ENCODE measurements at regions not wholly inside any gene's neighbourhood (a gene's known extent, or its start where the extent isn't known, plus 50 kb on each side); places are given as distances from the start of the nearest gene placed in this dataset.

DNA sequence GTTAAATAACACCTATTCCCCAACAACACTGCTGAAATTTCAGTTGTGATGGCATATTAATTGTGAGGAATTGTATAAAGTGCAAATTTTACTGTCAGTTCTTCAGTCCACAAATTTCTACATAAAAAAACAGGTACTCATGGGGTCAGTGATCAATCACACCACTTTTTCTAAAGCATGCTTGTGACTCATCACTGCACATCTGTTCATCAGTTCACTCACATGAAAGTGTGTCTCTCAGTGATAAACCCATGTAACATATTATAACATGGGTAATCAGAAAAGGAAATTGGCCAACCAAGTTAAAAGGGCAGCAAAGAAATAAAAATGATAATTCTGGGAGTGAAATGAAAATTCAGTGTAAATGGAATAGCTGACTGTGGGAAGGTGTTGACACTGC is 234.7 kb upstream of the FKBP1C start:
- Histone ChIP-seq H3K27me3 (ENCODE audit: control insufficient read depth in 1 of 2, insufficient read depth in 1 of 2, low read length in 2 of 2) (no peaks in the 10 kb centered on the region), H2BK15ac (ENCODE audit: low read depth, poor library complexity, severe bottlenecking) (no peak overlapping the region), H2AK5ac (ENCODE audit: low read length, severe bottlenecking) (no peak overlapping the region), H3K4ac (ENCODE audit: low read depth in 1 of 2, low read length in 2 of 2) (no peak overlapping the region), H3K79me1 (replicated peaks; ENCODE audit: low read length, poor library complexity, severe bottlenecking) (no peaks in the 10 kb centered on the region), H3K4me3 (ENCODE audit: insufficient read depth in 1 of 2, low read depth in 1 of 2, low read length in 2 of 2) (no peak overlapping the region), H3K23ac (ENCODE audit: low read length in 2 of 2) (no peak overlapping the region), H3K4me2 (ENCODE audit: low read length, poor library complexity, severe bottlenecking) (no peak overlapping the region), H4K8ac (ENCODE audit: low read length) (no peak overlapping the region), H3K18ac (ENCODE audit: low read depth in 1 of 2, low read length in 2 of 2) (no peak overlapping the region), H2BK5ac (ENCODE audit: low read depth, low read length, poor library complexity, severe bottlenecking) (no peak overlapping the region), H3K4me1 (ENCODE audit: control insufficient read depth, insufficient read depth, low read depth, low read length) (no peaks in the 10 kb centered on the region), H3K14ac (ENCODE audit: low read length in 2 of 2) (no peak overlapping the region), H4K91ac (ENCODE audit: low read length) (no peak overlapping the region), H3K27ac (ENCODE audit: low read length, poor library complexity, severe bottlenecking) (no peak overlapping the region), H3K9ac (ENCODE audit: low read length) (no peak overlapping the region), H3K9me3 (ENCODE audit: control insufficient read depth, low read length) (no peaks in the 10 kb centered on the region), H3K36me3 (ENCODE audit: control insufficient read depth in 1 of 2, insufficient read depth in 2 of 2, low read depth in 1 of 2, low read length in 2 of 2) (no peaks in the 10 kb centered on the region), H2BK12ac (ENCODE audit: low read length in 2 of 2) (no peak overlapping the region), H2AFZ (ENCODE audit: low read depth, low read length) (no peak overlapping the region), H2BK120ac (ENCODE audit: low read depth, low read length) (no peak overlapping the region)
- DNase-seq, result no peak

GRCh38 chr6:62978920-62979319 is 232.3 kb upstream of the FKBP1C start:
- no CpG with 5 or more reads among the region's 2 CpGs for WGBS
- H2AFZ ChIP-seq (ENCODE audit: low read depth, low read length), result no peak overlapping the region
- no peak overlapping the region for H3K4me3 ChIP-seq (ENCODE audit: insufficient read depth in 1 of 2, low read depth in 1 of 2, low read length in 2 of 2)
- H3K4me2 ChIP-seq (ENCODE audit: low read length, poor library complexity, severe bottlenecking), result no peak overlapping the region
- H2BK15ac ChIP-seq (ENCODE audit: low read depth, poor library complexity, severe bottlenecking), result no peak overlapping the region
- H3K9me3 ChIP-seq (ENCODE audit: control insufficient read depth, low read length), result no peaks in the 10 kb centered on the region
- no peak overlapping the region for H2AK5ac ChIP-seq (ENCODE audit: low read length, severe bottlenecking)
- H3K79me1 ChIP-seq (replicated peaks; ENCODE audit: low read length, poor library complexity, severe bottlenecking), result no peaks in the 10 kb centered on the region
- no peak overlapping the region for H3K4ac ChIP-seq (ENCODE audit: low read depth in 1 of 2, low read length in 2 of 2)
- H3K18ac ChIP-seq (ENCODE audit: low read depth in 1 of 2, low read length in 2 of 2), result no peak overlapping the region
- no peak overlapping the region for H2BK120ac ChIP-seq (ENCODE audit: low read depth, low read length)
- no peaks in the 10 kb centered on the region for H3K4me1 ChIP-seq (ENCODE audit: control insufficient read depth, insufficient read depth, low read depth, low read length)
- no peak for DNase-seq
- no peak overlapping the region for H3K14ac ChIP-seq (ENCODE audit: low read length in 2 of 2)
- H3K23ac ChIP-seq (ENCODE audit: low read length in 2 of 2), result no peak overlapping the region
- no peaks in the 10 kb centered on the region for H3K36me3 ChIP-seq (ENCODE audit: control insufficient read depth in 1 of 2, insufficient read depth in 2 of 2, low read depth in 1 of 2, low read length in 2 of 2)
- H2BK5ac ChIP-seq (ENCODE audit: low read depth, low read length, poor library complexity, severe bottlenecking), result no peak overlapping the region
- H3K27ac ChIP-seq (ENCODE audit: low read length, poor library complexity, severe bottlenecking), result no peak overlapping the region
- H3K9ac ChIP-seq (ENCODE audit: low read length), result no peak overlapping the region
- H2BK12ac ChIP-seq (ENCODE audit: low read length in 2 of 2), result no peak overlapping the region
- no peaks in the 10 kb centered on the region for H3K27me3 ChIP-seq (ENCODE audit: control insufficient read depth in 1 of 2, insufficient read depth in 1 of 2, low read length in 2 of 2)
- H4K8ac ChIP-seq (ENCODE audit: low read length), result no peak overlapping the region
- no peak overlapping the region for H4K91ac ChIP-seq (ENCODE audit: low read length)

GRCh38 chr6:62980093-62980492 is 231.2 kb upstream of the FKBP1C start:
- no peak overlapping the region for H3K18ac ChIP-seq (ENCODE audit: low read depth in 1 of 2, low read length in 2 of 2)
- no peak overlapping the region for H3K9ac ChIP-seq (ENCODE audit: low read length)
- no peak overlapping the region for H3K14ac ChIP-seq (ENCODE audit: low read length in 2 of 2)
- 74% methylated on average over 2 of the region's 2 CpGs for WGBS
- no peak overlapping the region for H2BK15ac ChIP-seq (ENCODE audit: low read depth, poor library complexity, severe bottlenecking)
- H2AK5ac ChIP-seq (ENCODE audit: low read length, severe bottlenecking), result no peak overlapping the region
- no peak for DNase-seq
- no peak overlapping the region for H2AFZ ChIP-seq (ENCODE audit: low read depth, low read length)
- H3K27me3 ChIP-seq (ENCODE audit: control insufficient read depth in 1 of 2, insufficient read depth in 1 of 2, low read length in 2 of 2), result no peaks in the 10 kb centered on the region
- no peak overlapping the region for H3K23ac ChIP-seq (ENCODE audit: low read length in 2 of 2)
- H3K9me3 ChIP-seq (ENCODE audit: control insufficient read depth, low read length), result no peaks in the 10 kb centered on the region
- no peak overlapping the region for H3K4me2 ChIP-seq (ENCODE audit: low read length, poor library complexity, severe bottlenecking)
- H3K4me1 ChIP-seq (ENCODE audit: control insufficient read depth, insufficient read depth, low read depth, low read length), result no peaks in the 10 kb centered on the region
- no peak overlapping the region for H3K4me3 ChIP-seq (ENCODE audit: insufficient read depth in 1 of 2, low read depth in 1 of 2, low read length in 2 of 2)
- no peak overlapping the region for H2BK120ac ChIP-seq (ENCODE audit: low read depth, low read length)
- no peaks in the 10 kb centered on the region for H3K36me3 ChIP-seq (ENCODE audit: control insufficient read depth in 1 of 2, insufficient read depth in 2 of 2, low read depth in 1 of 2, low read length in 2 of 2)
- H4K91ac ChIP-seq (ENCODE audit: low read length), result no peak overlapping the region
- H3K79me1 ChIP-seq (replicated peaks; ENCODE audit: low read length, poor library complexity, severe bottlenecking), result no peaks in the 10 kb centered on the region
- H3K4ac ChIP-seq (ENCODE audit: low read depth in 1 of 2, low read length in 2 of 2), result no peak overlapping the region
- H2BK12ac ChIP-seq (ENCODE audit: low read length in 2 of 2), result no peak overlapping the region
- no peak overlapping the region for H2BK5ac ChIP-seq (ENCODE audit: low read depth, low read length, poor library complexity, severe bottlenecking)
- H4K8ac ChIP-seq (ENCODE audit: low read length), result no peak overlapping the region
- no peak overlapping the region for H3K27ac ChIP-seq (ENCODE audit: low read length, poor library complexity, severe bottlenecking)

DNA sequence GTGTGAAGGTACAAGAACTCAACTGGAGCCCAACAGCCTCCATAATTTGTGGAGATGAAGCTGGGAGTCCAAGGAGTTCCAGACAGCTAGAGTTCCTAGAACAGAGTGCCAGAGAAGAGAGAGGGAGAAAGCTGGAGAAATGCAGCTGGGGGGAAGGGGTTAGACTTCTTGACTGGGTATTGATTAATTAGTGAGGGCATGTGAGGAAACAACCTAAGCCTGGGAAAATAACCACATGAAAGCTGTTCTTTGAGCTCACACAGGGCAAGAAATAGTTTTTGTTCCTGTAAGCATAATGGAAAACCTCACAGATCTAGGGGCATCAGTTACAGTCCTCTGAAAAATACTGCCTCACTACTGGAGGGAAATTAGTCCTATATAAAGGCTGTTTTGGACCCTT is 230.5 kb upstream of the FKBP1C start:
- H2AFZ ChIP-seq (ENCODE audit: low read depth, low read length), result no peak overlapping the region
- H3K27me3 ChIP-seq (ENCODE audit: control insufficient read depth in 1 of 2, insufficient read depth in 1 of 2, low read length in 2 of 2), result no peaks in the 10 kb centered on the region
- no peaks in the 10 kb centered on the region for H3K9me3 ChIP-seq (ENCODE audit: control insufficient read depth, low read length)
- H3K27ac ChIP-seq (ENCODE audit: low read length, poor library complexity, severe bottlenecking), result no peak overlapping the region
- no peak overlapping the region for H2BK5ac ChIP-seq (ENCODE audit: low read depth, low read length, poor library complexity, severe bottlenecking)
- H2BK15ac ChIP-seq (ENCODE audit: low read depth, poor library complexity, severe bottlenecking), result no peak overlapping the region
- no peak overlapping the region for H2AK5ac ChIP-seq (ENCODE audit: low read length, severe bottlenecking)
- no peak overlapping the region for H3K18ac ChIP-seq (ENCODE audit: low read depth in 1 of 2, low read length in 2 of 2)
- no peak overlapping the region for H3K23ac ChIP-seq (ENCODE audit: low read length in 2 of 2)
- H4K91ac ChIP-seq (ENCODE audit: low read length), result no peak overlapping the region
- H3K4ac ChIP-seq (ENCODE audit: low read depth in 1 of 2, low read length in 2 of 2), result no peak overlapping the region
- H3K79me1 ChIP-seq (replicated peaks; ENCODE audit: low read length, poor library complexity, severe bottlenecking), result no peaks in the 10 kb centered on the region
- no peak overlapping the region for H3K4me3 ChIP-seq (ENCODE audit: insufficient read depth in 1 of 2, low read depth in 1 of 2, low read length in 2 of 2)
- H3K4me1 ChIP-seq (ENCODE audit: control insufficient read depth, insufficient read depth, low read depth, low read length), result no peaks in the 10 kb centered on the region
- H4K8ac ChIP-seq (ENCODE audit: low read length), result no peak overlapping the region
- no peak overlapping the region for H3K4me2 ChIP-seq (ENCODE audit: low read length, poor library complexity, severe bottlenecking)
- H3K14ac ChIP-seq (ENCODE audit: low read length in 2 of 2), result no peak overlapping the region
- DNase-seq, result no peak
- H3K9ac ChIP-seq (ENCODE audit: low read length), result no peak overlapping the region
- no peak overlapping the region for H2BK12ac ChIP-seq (ENCODE audit: low read length in 2 of 2)
- H3K36me3 ChIP-seq (ENCODE audit: control insufficient read depth in 1 of 2, insufficient read depth in 2 of 2, low read depth in 1 of 2, low read length in 2 of 2), result no peaks in the 10 kb centered on the region
- no peak overlapping the region for H2BK120ac ChIP-seq (ENCODE audit: low read depth, low read length)

All from mesenchymal stem cell (in vitro differentiated cells and primary cell).